ENCODE measurements at regions not wholly inside any gene's neighbourhood (a gene's known extent, or its start where the extent isn't known, plus 50 kb on each side); places are given as distances from the start of the nearest gene placed in this dataset.

- ChIA-PET POLR2A (no interaction called here), CTCF (ENCODE audit: low intra/inter-chr PET ratio) (no interaction called here)
- Histone ChIP-seq H3K4me2 (ENCODE audit: insufficient read depth, low read length) (no peak overlapping the region), H3K9ac (ENCODE audit: insufficient read depth in 1 of 2, low read depth in 2 of 2, low read length in 2 of 2) (no peak overlapping the region), H3K4me3 (no peak overlapping the region), H3K36me3 (ENCODE audit: control insufficient read depth, insufficient read depth, low read length) (no peaks in the 10 kb centered on the region), H3K79me2 (ENCODE audit: control insufficient read depth, insufficient read depth, low read length) (no peaks in the 10 kb centered on the region), H3K4me1 (replicated peaks in 1 of 2; ENCODE audit: control insufficient read depth in 2 of 2, insufficient read depth in 2 of 2, low read length in 2 of 2) (no peaks in the 10 kb centered on the region; a peak in 2 of 5 replicates), H3K27ac (ENCODE audit: extremely low read depth, low read depth, low read length) (no peak overlapping the region), H3K9me1 (ENCODE audit: control insufficient read depth, insufficient read depth, low read length) (no peaks in the 10 kb centered on the region), H2AFZ (ENCODE audit: low read depth, low read length) (no peak overlapping the region), H3K27me3 (ENCODE audit: control insufficient read depth in 2 of 2, insufficient read depth in 2 of 2, low read length in 2 of 2) (peaks cover 3 to 21% of the 10 kb centered on the region in 2 experiments; a peak in 3 of 5 replicates), H3K9me3 (replicated peaks; ENCODE audit: control insufficient read depth, insufficient read depth, low read depth, low read length) (no peaks in the 10 kb centered on the region), H4K20me1 (replicated peaks; ENCODE audit: control insufficient read depth, insufficient read depth, low read length) (no peaks in the 10 kb centered on the region; the same call in 1 of the 2 replicates)
- intact Hi-C loops (cut with micrococcal nuclease): loop anchor here (5.0 kb wide), 1 partner anchor 119 kb away; a partner anchor contains a TSS
- BruUV-seq (replicated peaks): no TSS peak
- WGBS (ENCODE audit: insufficient coverage, low coverage, missing lambda C conversion rate): 12% methylated on average over 4 of the region's 4 CpGs
- FAIRE-seq (no peak), ATAC-seq (peak; percentile 60), DNase-seq (ENCODE audit: extremely low read depth in 1 of 4, low spot score in 3 of 4) (no peak)
- TF ChIP-seq ID3 (CRISPR knock-in tag; IDR thresholded peaks at IDR 0.05) (no peak), ID3 (tag; IDR thresholded peaks at IDR 0.05) (no peak), SPI1 (IDR thresholded peaks at IDR 0.05; ENCODE audit: borderline replicate concordance, low read depth, low read length) (peak; percentile 78; the same call in 1 of the 2 replicates), EWSR1 (IDR thresholded peaks at IDR 0.05; ENCODE audit: borderline replicate concordance, low read depth, partially characterized antibody) (no peak), CTCF (IDR thresholded peaks at IDR 0.05 in 2 of 3, conservative IDR thresholded peaks at IDR 0.05 in 1 of 3; ENCODE audit: insufficient read depth in 2 of 3, low read depth in 1 of 3, low read length in 3 of 3) (peak; percentile 19 to 42 (median 29); a peak in 3 of 6 replicates), CBX8 (IDR thresholded peaks at IDR 0.05; ENCODE audit: borderline replicate concordance, extremely low read depth, low read depth, low read length, poor library complexity, severe bottlenecking) (no peak), ZNF79 (CRISPR knock-in tag; IDR thresholded peaks at IDR 0.05; ENCODE audit: low read depth) (no peak), SREBF2 (CRISPR knock-in tag; IDR thresholded peaks at IDR 0.05) (no peak), SFPQ (IDR thresholded peaks at IDR 0.05; ENCODE audit: low read depth, low read length) (no peak), ELF1 (tag; IDR thresholded peaks at IDR 0.05) (no peak)
- in situ Hi-C loops (cut with MboI): loop anchor here (25.0 kb wide), 1 partner anchor 196 kb away; no protein-coding TSS in a partner anchor
Observed at GRCh38 chr18:46291149-46291548, 187.0 kb downstream of the HAUS1 start.
